Activated CD4-positive, CD25-positive, alpha-beta regulatory T cell (primary cell): ENCODE measurements at regions not wholly inside any gene's neighbourhood (a gene's known extent, or its start where the extent isn't known, plus 50 kb on each side); places are given as distances from the start of the nearest gene placed in this dataset.
"Not testable (repeated sequence)": the region's sequence is repeated elsewhere in the genome, so short reads cannot be mapped to it uniquely, and the experiment has no call there.

Experiments
- DNase-seq, 4 experiments: peaks; one replicate each; lab custom pipeline; 2025; lab: John Stamatoyannopoulos, UW

DNA sequence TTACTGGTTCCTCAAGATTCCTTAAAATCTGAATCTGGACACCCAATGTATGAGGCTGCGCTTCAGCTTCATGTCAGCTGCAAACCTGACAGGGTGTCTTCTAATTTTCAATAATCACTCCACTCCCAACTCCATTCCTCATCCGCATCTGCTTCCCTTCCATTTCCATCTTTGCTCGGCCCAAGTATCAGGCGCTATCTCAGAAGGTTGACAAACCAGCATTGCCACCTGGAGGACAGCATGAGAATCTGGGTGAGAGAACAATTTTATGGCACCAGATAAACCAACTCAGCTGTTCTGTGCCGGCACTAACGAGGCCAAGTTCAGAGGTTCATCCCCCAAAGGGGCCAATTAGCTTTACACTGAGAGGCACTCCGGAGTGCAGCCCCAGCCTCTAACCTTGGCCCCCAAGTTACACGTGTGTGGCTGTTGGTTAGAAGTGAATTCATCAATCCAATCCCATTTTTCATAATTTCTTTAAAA is 79.1 kb upstream of the LMO2 start:
- DNase-seq = no peak

DNA sequence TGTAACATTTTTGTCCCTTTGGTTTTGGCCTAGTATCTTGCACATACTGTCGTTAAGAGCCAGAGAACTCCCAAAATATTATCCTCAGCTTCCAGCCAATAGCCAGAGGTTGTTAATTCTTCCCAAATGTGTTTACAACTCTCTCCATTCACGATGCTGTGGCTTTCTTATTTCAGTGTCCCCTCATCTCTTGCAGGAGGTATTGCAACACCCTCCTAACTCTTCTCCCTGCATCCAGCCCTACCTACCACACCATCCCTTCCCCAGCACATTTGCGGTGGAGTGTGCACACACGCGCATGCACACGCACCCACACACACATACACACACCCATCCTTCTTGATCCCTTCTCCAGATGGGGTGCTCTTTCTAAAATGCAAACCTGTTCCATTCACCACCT is 75.6 kb upstream of the LMO2 start:
- no peak for DNase-seq

DNA sequence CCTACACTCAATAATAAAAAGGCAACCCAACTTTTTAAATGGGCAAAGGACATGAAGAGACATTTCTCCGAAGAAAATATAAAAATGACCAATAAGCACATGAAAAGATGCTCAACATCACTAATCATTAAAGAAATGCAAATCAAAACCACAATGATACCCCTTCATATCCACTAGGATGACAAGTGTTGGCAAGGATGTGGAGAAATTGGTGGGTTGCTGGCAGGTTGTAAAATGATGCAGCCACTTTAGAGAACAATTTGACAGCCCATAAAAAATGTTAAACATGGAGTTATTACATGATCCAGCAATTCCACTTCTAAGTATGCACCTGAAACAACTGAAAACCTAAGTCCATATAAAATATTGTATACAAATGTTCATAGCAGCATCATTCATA is 73.2 kb upstream of the LMO2 start:
- no peak for DNase-seq

DNA sequence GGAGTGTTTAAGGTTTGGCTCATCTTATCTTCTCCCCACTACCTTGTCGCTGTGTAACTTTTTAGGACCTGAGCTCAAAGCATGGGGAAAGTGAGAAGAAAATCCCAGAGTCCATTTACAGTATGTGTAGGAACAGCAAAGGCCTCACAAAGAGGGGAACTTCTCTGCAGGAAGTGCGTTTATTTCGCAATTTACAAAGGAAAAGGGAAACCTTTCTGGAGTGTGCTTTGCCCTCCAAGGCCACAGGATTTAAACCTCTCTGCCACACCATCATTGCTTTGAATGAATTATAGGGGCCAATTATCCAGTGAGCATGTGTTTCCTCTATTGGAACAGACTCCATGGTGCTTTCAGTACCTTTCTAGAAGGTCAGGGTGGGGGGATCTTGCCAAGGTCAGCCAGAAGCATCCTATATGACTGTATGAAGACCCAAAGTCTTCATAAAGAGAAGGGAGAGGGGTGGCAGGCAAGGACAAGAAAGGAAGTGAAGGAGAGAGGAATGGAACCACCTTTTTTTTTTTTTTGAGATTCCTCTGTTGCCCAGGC is 68.1 kb upstream of the LMO2 start:
- DNase-seq = no peak

DNA sequence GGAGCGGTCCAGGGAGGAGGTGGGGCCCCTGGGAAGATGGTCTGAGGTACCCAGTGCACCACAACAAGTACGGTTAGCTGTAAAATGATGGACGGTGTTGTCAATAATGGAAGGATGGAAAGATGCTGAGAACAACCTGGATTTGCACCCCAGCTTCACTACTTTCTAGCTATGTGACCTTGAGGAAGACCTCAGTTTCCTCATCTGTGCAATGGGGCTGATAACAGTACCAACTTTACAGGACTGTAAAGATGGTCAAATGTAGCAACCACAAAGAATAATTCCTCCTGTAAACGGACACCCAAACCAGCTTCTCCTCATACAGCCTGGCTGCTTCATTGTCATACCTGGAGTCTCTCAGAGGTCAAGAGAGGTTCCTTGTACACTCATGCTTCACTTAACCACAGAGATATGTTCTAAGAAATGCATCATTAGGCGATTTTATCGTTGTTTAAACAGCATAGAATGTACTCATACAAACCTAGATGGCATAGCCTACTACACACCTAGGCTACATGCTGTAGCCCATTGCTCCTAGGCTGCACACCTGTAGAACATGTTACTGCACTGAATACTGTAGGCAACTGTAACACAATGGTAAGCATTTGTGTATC is 65.5 kb upstream of the LMO2 start:
- no peak for DNase-seq

DNA sequence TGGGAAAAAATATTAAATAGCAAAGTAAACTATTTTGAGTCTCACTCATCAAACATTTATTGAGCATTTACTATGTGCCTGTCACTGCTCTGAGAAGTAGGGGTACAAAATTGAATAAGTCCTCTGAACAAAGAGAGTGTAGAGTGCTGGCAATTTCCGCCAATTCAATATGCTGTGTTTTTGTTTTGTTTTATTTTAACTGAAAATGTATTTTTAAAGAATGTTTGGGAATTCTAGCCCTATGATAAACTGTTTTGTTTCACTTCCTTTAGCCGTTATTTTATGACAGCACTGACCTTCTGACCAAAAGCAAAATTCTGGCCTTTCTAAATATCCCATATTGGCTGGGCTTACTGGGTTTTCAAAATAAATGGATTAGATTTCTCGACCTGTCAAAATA is 64.7 kb upstream of the LMO2 start:
- DNase-seq = no peak

DNA sequence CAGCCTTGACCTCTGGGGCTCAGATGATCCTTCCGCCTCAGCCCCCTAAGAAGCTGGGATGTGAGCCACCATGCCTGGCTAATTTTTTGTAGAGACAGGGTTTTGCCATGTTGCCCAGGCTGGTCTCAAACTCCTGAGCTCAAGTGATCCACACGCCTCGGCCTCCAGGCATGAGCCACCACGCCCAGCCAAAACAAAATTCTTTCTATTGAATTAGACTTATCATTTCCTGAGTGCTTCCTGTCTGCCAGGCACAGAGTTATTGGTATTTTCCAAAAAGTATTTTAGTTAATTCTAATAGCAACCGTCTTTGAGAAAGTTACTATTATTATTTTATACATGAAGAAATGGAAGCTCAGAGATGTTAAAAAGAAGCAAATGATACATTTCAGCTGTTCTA is 61.4 kb upstream of the LMO2 start:
- no peak for DNase-seq

DNA sequence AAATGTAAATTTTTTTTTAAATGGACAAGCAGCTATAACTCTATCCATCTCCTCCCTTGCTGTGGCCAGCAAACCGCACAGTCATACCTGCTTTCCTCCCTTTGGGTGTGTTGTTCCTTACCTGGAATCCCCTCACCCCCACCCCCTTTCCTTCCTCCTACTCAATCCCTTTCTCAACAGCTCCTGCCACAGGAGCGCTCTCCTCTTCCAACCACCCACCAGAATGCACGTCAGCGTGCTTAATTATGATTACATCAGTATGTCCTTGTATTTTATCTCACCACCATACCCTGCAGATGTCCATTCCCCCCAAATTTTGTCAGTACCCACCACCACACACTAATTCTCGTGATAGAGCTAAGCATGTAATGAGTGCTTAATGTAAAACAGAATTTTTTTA is 60.9 kb upstream of the LMO2 start:
- no peak for DNase-seq

DNA sequence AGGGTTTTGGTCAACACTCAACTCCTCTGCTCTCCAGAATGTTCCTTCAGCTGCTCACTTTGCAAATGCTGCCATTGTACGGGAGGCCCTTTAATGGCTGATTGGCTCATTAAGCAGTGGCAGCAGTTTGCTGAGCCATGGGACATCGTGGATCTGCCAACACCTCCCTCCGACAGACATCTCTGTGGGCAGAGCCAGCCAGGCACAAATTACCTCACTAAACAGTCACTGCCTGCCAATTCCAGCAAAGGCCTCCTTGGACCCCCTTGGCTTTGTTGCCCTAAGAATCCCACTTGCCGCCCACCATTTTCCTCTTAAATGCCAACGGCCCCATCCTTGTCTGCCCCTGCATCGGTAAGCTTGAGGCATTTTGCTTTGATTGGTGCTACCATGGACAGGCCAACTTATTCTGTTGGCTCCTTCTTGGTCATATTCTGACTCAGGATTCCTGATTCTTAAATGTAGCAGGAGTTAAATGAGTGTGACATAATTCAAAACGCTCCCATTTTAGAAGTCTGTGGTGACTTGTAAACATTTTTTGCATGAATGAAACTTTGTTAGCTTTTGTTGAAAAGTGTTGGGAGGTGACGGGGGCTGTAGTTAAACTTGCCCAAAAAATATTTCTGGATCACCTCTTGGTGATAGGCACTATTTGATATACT is 57.5 kb upstream of the LMO2 start:
- no peak for DNase-seq

DNA sequence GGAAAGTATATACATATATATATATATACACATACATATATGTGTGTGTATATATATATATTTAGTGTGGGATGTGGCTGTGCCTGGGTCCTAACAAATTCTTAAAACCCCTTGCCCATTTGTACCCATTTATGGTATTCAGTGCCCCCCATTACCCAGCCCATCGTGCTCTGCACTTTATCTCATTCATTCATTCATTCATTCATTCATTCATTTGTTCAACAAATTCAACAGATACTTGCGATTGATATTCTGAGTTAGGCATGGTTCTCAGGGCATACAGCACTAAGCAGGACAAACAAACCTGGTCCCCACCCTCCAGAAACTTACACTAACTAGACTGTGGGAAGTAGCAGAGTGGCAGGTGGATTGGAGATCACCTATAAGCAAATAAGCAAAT is 56.6 kb upstream of the LMO2 start:
- no peak for DNase-seq

DNA sequence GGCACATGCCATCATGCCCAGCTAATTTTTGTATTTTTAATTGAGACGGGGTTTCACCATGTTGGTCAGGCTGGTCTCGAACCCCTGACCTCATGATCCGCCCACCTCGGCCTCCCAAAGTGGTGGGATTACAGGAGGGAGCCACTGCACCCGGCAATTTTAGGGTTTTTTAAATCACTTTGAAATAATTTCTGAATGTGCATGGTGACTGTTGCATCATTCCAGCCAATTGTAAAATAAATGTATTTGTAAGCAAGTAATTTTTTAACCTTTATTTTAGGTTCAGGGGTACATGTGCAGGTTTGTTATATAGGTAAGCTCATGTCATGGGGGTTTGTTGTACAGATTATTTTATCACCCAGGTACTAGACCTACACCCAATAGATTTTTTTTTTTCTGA is 56.0 kb upstream of the LMO2 start:
- not testable (repeated sequence) for DNase-seq

DNA sequence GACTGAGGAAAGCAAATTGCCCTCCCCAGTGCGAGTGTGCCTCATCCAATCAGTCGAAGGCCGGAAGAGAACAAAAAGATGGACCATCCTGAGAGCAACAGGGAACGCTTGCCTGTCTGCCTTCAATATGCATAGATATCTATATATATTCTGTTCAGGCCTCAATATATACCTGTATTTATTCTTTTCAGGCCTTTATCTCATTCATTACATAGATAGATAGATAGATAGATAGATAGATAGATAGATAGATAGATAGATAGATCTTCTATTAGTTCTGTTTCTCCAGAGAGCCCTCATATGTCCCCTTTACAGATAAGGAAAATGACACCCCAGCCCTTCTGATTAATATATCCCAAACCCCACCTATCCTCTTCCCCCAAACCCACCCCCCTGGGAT is 55.1 kb upstream of the LMO2 start:
- DNase-seq = no peak

DNA sequence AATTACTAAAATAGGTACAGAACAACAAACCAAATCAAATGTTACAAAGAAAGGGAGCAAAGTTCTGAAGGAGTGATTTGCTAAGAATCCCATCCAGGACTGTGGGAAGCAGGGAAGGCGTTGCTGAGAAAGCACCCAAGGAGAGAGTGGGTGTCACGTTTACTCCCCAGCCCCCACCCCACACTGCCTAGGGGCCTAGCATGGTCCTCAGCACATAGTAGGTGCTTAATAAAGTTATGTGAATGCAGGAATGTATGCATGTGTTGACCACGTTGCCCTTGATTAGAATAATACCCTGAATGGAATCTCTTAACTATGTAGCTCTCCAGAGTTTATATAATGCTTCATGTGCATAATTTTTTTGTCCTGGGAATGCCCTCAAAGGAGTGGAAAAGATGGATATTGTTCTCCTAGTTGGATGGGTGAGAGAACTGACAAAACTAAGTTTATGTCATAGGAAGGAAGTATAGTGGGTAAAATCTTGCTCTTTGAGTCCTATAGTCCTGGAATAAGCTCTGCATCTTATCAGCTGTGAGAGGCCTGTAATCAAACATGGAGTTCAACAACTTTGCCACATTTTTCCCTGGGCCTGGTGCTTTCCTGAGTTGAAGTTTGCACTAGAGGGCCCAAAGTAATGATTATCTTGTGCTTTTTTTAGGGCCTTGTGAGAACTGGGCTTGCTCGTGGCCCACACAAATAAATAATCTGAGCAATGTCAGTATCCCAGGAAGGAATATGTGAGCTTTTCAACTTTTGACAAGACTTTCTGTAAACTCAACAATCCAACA is 53.8 kb upstream of the LMO2 start:
- DNase-seq = no peak

DNA sequence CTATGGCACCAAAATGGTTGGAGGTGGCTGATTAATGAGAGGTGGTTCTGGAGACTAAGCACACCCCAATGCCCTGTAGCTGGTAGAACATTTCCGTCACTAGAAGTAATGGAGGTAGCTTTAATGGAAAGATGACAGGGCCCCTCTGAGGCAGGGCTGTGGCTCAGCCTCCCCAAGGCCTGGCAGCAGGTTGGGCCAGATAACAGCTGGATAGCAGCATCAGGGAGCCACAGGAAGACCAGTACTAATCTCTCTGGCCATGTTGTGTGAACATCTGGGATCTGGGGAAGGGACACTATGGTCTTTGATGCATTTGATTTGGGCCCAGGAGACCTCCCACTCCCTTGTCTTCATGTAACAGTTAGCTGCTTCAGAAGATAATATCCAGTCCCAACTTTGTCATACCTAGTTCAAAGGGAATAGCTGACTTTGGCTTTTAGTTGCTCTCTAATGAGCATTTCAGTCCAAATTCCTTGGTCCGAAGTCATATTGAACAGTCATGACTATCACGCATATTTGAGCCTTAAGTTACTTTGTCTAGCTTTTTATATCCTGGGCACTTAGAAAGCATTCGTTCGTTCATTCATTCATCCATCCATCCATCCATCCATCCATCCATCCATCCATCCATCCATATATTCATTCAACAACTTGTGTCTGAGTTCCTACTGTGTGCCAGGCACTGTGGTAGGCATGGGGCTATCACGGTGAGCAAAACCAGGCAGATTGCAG is 53.0 kb upstream of the LMO2 start:
- DNase-seq = no peak

DNA sequence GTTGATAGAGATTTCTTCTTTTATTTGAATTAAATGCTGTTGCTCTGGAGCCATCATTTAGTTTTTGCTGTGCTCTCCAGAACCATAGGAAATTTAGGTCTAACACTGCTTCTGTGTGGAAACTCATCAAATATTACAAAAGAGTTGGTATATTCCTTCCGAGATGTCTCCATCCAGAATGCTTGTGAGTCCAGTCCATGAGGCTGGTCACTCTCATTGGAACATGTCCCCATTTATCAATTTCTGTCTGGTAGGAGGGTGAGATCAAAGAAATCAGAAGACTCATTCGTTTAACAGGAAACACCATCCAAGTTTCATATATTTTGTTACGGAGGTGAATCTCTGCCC is 52.4 kb upstream of the LMO2 start:
- DNase-seq = no peak

DNA sequence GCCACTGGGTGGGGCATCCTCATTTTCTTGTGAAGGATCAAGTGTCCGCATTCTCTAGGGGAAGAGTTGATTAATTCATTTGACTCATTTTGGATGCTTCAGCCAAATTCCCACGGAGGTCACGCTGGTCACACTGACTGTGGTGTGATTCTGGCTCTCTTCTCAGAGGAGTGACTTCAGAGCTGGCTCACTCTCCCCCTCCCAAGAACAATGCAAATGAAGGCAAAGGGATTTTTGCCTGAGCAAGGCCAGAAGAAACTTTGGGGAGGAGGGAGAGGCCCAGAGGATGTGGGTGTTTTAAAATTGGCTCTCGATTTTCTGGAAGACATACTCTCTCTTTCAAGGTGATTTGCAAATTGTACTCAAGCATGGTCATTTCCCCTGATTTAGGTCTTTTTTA is 51.1 kb upstream of the LMO2 start:
- no peak for DNase-seq

DNA sequence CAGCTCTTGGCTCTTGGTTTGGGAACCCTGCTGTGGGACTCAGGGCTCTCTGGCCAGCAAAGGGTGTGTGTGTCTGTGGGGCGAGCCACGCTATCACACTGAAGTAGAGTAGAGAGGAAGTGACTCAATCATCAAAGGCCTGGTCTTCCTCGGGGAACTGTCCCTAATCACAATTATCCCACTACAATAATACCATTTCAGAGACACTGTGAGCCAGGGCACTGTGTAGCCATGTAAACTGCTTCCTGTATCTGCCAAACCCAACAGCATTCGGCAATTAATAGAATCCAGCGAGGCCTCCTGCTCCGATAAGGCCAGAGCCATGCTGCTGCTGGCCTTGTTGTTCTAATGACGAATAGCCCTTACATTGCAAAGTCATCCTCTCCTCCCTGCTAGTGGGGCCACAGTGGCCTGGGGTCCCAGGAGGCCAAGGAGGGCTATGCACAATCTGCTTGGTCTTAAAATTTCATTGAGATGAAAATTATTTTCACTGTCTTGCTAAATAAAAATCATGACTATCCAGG is 49.8 kb upstream of the LMO2 start:
- no peak for DNase-seq
